IMR-90 (cell line): ENCODE measurements at regions not wholly inside any gene's neighbourhood (a gene's known extent, or its start where the extent isn't known, plus 50 kb on each side); places are given as distances from the start of the nearest gene placed in this dataset.

Experiments
- ATAC-seq: fragments of 200-7000 bp; cut with Tn5 transposase; 2 replicates; pipeline ENCODE4 v1.9.1; 2020; ENCODE audit warnings: low read depth, mild to moderate bottlenecking, moderate library complexity
- BruUV-seq: library from RNA; stranded (reverse); fragments of 400-500 nt; replicated peaks from 2 replicates; lab custom pipeline; 2021; lab: Mats Ljungman, UMichigan
- CTCF ChIA-PET: fragments of 300-600 bp; formaldehyde crosslinking; extraction: SDS; loops from one replicate; lab custom pipeline; 2021; ENCODE audit warnings: antibody characterized with exemption; lab: Yijun Ruan, JAX
- POLR2A ChIA-PET: fragments of 300-600 bp; sonication (Branson Sonifier 250); formaldehyde crosslinking; loops from one replicate; lab custom pipeline; 2022; ENCODE audit warnings: antibody characterized with exemption; ENCODE audit not compliant: unreplicated experiment; lab: Charles Lee
- DNase-seq: peaks from one replicate; pipeline ENCODE4 v3.0.0; 2013
- H2AFZ ChIP-seq: replicated peaks from 2 replicates; pipeline ENCODE3; 2013; ENCODE audit warnings: low read length, mild to moderate bottlenecking; ENCODE audit not compliant: poor library complexity
- H2AK5ac ChIP-seq: 2 replicates; pipeline ENCODE4 v1.6.1; 2013; ENCODE audit warnings: low read depth, low read length, inconsistent platforms
- H2AK9ac ChIP-seq: replicated peaks from 2 replicates; pipeline ENCODE3; 2013; ENCODE audit warnings: mild to moderate bottlenecking, low read depth, low read length, moderate library complexity; ENCODE audit not compliant: poor library complexity
- H2BK120ac ChIP-seq: 2 replicates; pipeline ENCODE4 v1.6.1; 2013; ENCODE audit warnings: low read depth, low read length, inconsistent platforms
- H2BK15ac ChIP-seq: 3 replicates; pipeline ENCODE4 v1.6.1; 2013; ENCODE audit warnings: low read depth, low read length, inconsistent platforms
- H2BK20ac ChIP-seq: 2 replicates; pipeline ENCODE4 v1.6.1; 2013; ENCODE audit warnings: low read depth, mild to moderate bottlenecking, inconsistent platforms, low read length, moderate library complexity
- H2BK5ac ChIP-seq: 2 replicates; pipeline ENCODE4 v1.6.1; 2013; ENCODE audit warnings: mild to moderate bottlenecking, low read depth, low read length, inconsistent platforms; ENCODE audit not compliant: poor library complexity, severe bottlenecking
- H3K14ac ChIP-seq: replicated peaks from 2 replicates; pipeline ENCODE4 v1.6.1; 2013; ENCODE audit warnings: low read depth, low read length, inconsistent platforms
- H3K18ac ChIP-seq: 2 replicates; pipeline ENCODE4 v1.6.1; 2013; ENCODE audit warnings: low read depth, low read length, control low read depth
- H3K23ac ChIP-seq: 2 replicates; pipeline ENCODE4 v1.6.1; 2013; ENCODE audit warnings: low read depth, low read length, inconsistent platforms
- H3K27ac ChIP-seq: 2 replicates; pipeline ENCODE4 v1.5.1; 2013; ENCODE audit warnings: mild to moderate bottlenecking, control low read depth, low read length; ENCODE audit not compliant: insufficient read depth
- H3K27me3 ChIP-seq: 2 replicates; pipeline ENCODE4 v1.6.1; 2013; ENCODE audit warnings: low read length; ENCODE audit not compliant: control insufficient read depth, insufficient read depth
- H3K36me3 ChIP-seq: 2 replicates; pipeline ENCODE4 v1.6.1; 2013; ENCODE audit warnings: low read length, mixed read lengths; ENCODE audit not compliant: control insufficient read depth, insufficient read depth
- H3K4ac ChIP-seq: 2 replicates; pipeline ENCODE4 v1.6.1; 2013; ENCODE audit warnings: low read depth, low read length, inconsistent platforms
- H3K4me1 ChIP-seq: 2 replicates; pipeline ENCODE4 v1.6.1; 2013; ENCODE audit warnings: low read length, mixed read lengths; ENCODE audit not compliant: control insufficient read depth, insufficient read depth
- H3K4me2 ChIP-seq: 2 replicates; pipeline ENCODE4 v1.6.1; 2013; ENCODE audit warnings: low read depth, mild to moderate bottlenecking, control low read depth, low read length, moderate library complexity
- H3K4me3 ChIP-seq: 2 replicates; pipeline ENCODE4 v1.5.1; 2013; ENCODE audit warnings: low read depth, mild to moderate bottlenecking, control low read depth, low read length, moderate library complexity; ENCODE audit not compliant: insufficient read depth
- H3K56ac ChIP-seq: 2 replicates; pipeline ENCODE4 v1.6.1; 2013; ENCODE audit warnings: low read length, inconsistent platforms; ENCODE audit not compliant: insufficient read depth; ENCODE audit errors: extremely low read depth
- H3K79me1 ChIP-seq, 2 experiments: 2 replicates each; pipeline ENCODE4 v1.6.1; 2013; ENCODE audit warnings: low read length in 2 of 2, inconsistent platforms in 1 of 2, low read depth in 1 of 2
- H3K9ac ChIP-seq: 2 replicates; pipeline ENCODE4 v1.6.1; 2013; ENCODE audit warnings: low read depth, low read length, control low read depth
- H3K9me1 ChIP-seq: 2 replicates; pipeline ENCODE4 v1.6.1; 2013; ENCODE audit warnings: low read length, inconsistent platforms; ENCODE audit not compliant: insufficient read depth
- H3K9me3 ChIP-seq: 2 replicates; pipeline ENCODE4 v1.6.1; 2013; ENCODE audit warnings: low read length; ENCODE audit not compliant: control insufficient read depth, insufficient read depth
- H4K20me1 ChIP-seq: 2 replicates; pipeline ENCODE4 v1.6.1; 2013; ENCODE audit warnings: low read length, inconsistent platforms; ENCODE audit not compliant: insufficient read depth
- H4K5ac ChIP-seq: 2 replicates; pipeline ENCODE4 v1.6.1; 2013; ENCODE audit warnings: mild to moderate bottlenecking, low read depth, low read length, control low read depth
- H4K8ac ChIP-seq, 2 experiments: 2 replicates each; pipeline ENCODE4 v1.6.1; 2013; ENCODE audit warnings: low read depth in 2 of 2, low read length in 2 of 2, control low read depth in 1 of 2, inconsistent platforms in 1 of 2
- H4K91ac ChIP-seq: 2 replicates; pipeline ENCODE4 v1.6.1; 2013; ENCODE audit warnings: low read depth, low read length, inconsistent platforms; ENCODE audit not compliant: insufficient read depth
- MXI1 ChIP-seq: IDR thresholded peaks from 2 replicates; pipeline ENCODE4 v1.6.1; 2012; ENCODE audit warnings: low read depth, mild to moderate bottlenecking, low read length, moderate library complexity, borderline replicate concordance
- POLR2A ChIP-seq: IDR thresholded peaks from 2 replicates; pipeline ENCODE4 v1.6.1; 2012; ENCODE audit warnings: mild to moderate bottlenecking, low read depth, low read length
- RAD21 ChIP-seq: IDR thresholded peaks from 2 replicates; pipeline ENCODE4 v1.6.1; 2012; ENCODE audit warnings: low read length, improper control_type of control experiment
- RCOR1 ChIP-seq: IDR thresholded peaks from 2 replicates; pipeline ENCODE4 v1.6.1; 2012; ENCODE audit warnings: mild to moderate bottlenecking, low read length, improper control_type of control experiment; ENCODE audit not compliant: insufficient replicate concordance
- RFX5 ChIP-seq: IDR thresholded peaks from 2 replicates; pipeline ENCODE4 v1.8.0; 2012; ENCODE audit warnings: low read depth, mild to moderate bottlenecking, low read length, moderate library complexity
- WGBS, 2 experiments: methylation state at CpG; one replicate each; pipeline versions ENCODE4 v1.1.5 to v1.1.7; 2013; ENCODE audit warnings: missing lambda C conversion rate in 2 of 2; ENCODE audit not compliant: insufficient read length in 1 of 2; ENCODE audit errors: extremely low coverage in 2 of 2; 5-methylcytosine and 5-hydroxymethylcytosine counted together
- dilution Hi-C: fragments of 300-500 bp; cut with HindIII; formaldehyde crosslinking; loops from one replicate; pipeline ENCODE4 v1.14.3; 2018; ENCODE audit warnings: low sequenced_read_pairs; ENCODE audit not compliant: unreplicated experiment
- in situ Hi-C: fragments of 300-500 bp; cut with MboI; formaldehyde crosslinking; loops from 3 replicates; pipeline ENCODE4 v1.14.3; 2019; ENCODE audit warnings: low sequenced_read_pairs, inconsistent platforms, mixed read lengths
- intact Hi-C: fragments of 100-400 bp; cut with micrococcal nuclease; formaldehyde crosslinking; loops from 2 replicates; pipeline ENCODE4 v1.10.0; 2022
- TF ChIP-seq, protein P1 (sequence below): fragments of 150-350 bp; IDR thresholded peaks from 2 replicates; pipeline ENCODE4 v1.6.1; 2016; ENCODE audit warnings: low read depth, mild to moderate bottlenecking, low read length, moderate library complexity, borderline replicate concordance

DNA sequence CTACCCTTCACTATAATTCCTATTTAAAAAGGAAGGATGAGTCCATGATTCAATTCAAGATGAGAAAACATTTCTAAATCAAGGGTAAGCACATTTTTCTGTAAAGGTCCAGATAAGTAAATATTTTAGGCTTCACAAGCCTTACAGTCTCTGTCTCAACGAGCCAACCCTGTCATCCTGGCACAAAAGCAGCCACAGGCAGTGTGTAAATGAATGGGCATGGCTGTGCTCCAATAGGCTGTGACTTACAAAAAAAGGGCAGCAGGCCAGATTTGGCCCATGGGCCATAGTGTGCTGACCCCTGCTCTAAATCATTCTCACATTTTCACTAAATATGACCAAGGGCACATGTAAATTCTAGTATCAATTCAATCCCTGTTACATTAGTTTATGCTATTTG, 200.4 kb downstream of the WNT5A start:
- DNase-seq (no peak), ATAC-seq (peak; percentile 44)
- Histone ChIP-seq H3K4me2 (no peak overlapping the region), H3K9ac (no peak overlapping the region), H2AK9ac (no peak overlapping the region), H3K36me3 (no peaks in the 10 kb centered on the region), H3K27ac (peak overlapping the region; percentile 41), H2BK5ac (peak overlapping the region; percentile 84), H3K9me3 (no peaks in the 10 kb centered on the region), H3K18ac (peak overlapping the region; percentile 94; the same call in 1 of the 2 replicates), H2BK15ac (peak overlapping the region; percentile 98; the same call in 2 of the 3 replicates), H3K14ac (0 out of 2 replicates have a peak overlapping the region, but pooled peaks have one; percentile 3), H3K4me3 (no peak overlapping the region), H3K79me1 (no peaks in the 10 kb centered on the region), H2AK5ac (peak overlapping the region; percentile 37; the same call in 1 of the 2 replicates), H3K56ac (no peak overlapping the region), H3K9me1 (peaks cover 16% of the 10 kb centered on the region), H3K4ac (no peak overlapping the region), H4K8ac (peak overlapping the region in 1 of 2 experiments; percentile 81; a peak in 1 of 4 replicates), H2AFZ (no peak overlapping the region), H4K91ac (no peak overlapping the region; the same call in 1 of the 2 replicates), H4K5ac (peak overlapping the region; percentile 2; the same call in 1 of the 2 replicates), H2BK20ac (no peak overlapping the region), H2BK120ac (peak overlapping the region; percentile 89; the same call in 1 of the 2 replicates), H4K20me1 (no peaks in the 10 kb centered on the region), H3K27me3 (no peaks in the 10 kb centered on the region), H3K23ac (no peak overlapping the region), H3K4me1 (peaks cover 21% of the 10 kb centered on the region)
- in situ Hi-C loops = no loop called here
- intact Hi-C loops = no loop called here
- dilution Hi-C loops = no loop called here
- no TSS peak for BruUV-seq
- ChIA-PET POLR2A (no interaction called here), CTCF (no interaction called here)
- WGBS, 2 experiments = no CpG with 5 or more reads among the region's 1 CpG
- TF ChIP-seq RCOR1 (no peak), RAD21 (no peak), POLR2A (no peak), MXI1 (no peak), RFX5 (no peak)
- TF ChIP-seq, protein P1, sequence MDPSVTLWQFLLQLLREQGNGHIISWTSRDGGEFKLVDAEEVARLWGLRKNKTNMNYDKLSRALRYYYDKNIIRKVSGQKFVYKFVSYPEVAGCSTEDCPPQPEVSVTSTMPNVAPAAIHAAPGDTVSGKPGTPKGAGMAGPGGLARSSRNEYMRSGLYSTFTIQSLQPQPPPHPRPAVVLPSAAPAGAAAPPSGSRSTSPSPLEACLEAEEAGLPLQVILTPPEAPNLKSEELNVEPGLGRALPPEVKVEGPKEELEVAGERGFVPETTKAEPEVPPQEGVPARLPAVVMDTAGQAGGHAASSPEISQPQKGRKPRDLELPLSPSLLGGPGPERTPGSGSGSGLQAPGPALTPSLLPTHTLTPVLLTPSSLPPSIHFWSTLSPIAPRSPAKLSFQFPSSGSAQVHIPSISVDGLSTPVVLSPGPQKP = no peak
